Right lobe of liver (tissue), 4 donors: ENCODE measurements at regions not wholly inside any gene's neighbourhood (a gene's known extent, or its start where the extent isn't known, plus 50 kb on each side); places are given as distances from the start of the nearest gene placed in this dataset.

Experiments
- POLR2A ChIP-seq: fragments of 450-650 bp; IDR thresholded peaks from one replicate; pipeline ENCODE4 v1.6.1; 2017; ENCODE audit warnings: antibody characterized with exemption, mild to moderate bottlenecking
- TF ChIP-seq, protein P1 (sequence below), 4 donors: fragments of 200-600 bp in 3 of 4; fragments of 450-650 bp in 1 of 4; IDR thresholded peaks; one replicate each; pipeline versions ENCODE4 v1.5.1 to v1.8.0; 2016 to 2022; ENCODE audit warnings: antibody characterized with exemption in 4 of 4, mild to moderate bottlenecking in 2 of 4
- donor health status: DM: no; HTN: no; CAD: no.
- donor health status: DM: no; HTN: no; CAD: no.
- donor health status: DM: no; HTN: yes; CAD: no.

GRCh38 chr6:113697632-113698410 lies 159.3 kb upstream of the MARCKS start:
- TF ChIP-seq POLR2A = no peak
- TF ChIP-seq, protein P1, sequence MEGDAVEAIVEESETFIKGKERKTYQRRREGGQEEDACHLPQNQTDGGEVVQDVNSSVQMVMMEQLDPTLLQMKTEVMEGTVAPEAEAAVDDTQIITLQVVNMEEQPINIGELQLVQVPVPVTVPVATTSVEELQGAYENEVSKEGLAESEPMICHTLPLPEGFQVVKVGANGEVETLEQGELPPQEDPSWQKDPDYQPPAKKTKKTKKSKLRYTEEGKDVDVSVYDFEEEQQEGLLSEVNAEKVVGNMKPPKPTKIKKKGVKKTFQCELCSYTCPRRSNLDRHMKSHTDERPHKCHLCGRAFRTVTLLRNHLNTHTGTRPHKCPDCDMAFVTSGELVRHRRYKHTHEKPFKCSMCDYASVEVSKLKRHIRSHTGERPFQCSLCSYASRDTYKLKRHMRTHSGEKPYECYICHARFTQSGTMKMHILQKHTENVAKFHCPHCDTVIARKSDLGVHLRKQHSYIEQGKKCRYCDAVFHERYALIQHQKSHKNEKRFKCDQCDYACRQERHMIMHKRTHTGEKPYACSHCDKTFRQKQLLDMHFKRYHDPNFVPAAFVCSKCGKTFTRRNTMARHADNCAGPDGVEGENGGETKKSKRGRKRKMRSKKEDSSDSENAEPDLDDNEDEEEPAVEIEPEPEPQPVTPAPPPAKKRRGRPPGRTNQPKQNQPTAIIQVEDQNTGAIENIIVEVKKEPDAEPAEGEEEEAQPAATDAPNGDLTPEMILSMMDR (IDR thresholded peaks at IDR 0.05) = no peak
